Stomach smooth muscle (tissue), 2 donors: ENCODE measurements at regions not wholly inside any gene's neighbourhood (a gene's known extent, or its start where the extent isn't known, plus 50 kb on each side); places are given as distances from the start of the nearest gene placed in this dataset.

Experiments
- H3K27ac ChIP-seq: one replicate; pipeline ENCODE4 v1.7.0; 2013; ENCODE audit warnings: mild to moderate bottlenecking, low read length, inconsistent platforms
- H3K27me3 ChIP-seq, 2 donors: one replicate each; pipeline ENCODE4 v1.7.0; 2013; ENCODE audit warnings: low read length in 2 of 2; ENCODE audit not compliant: insufficient read depth in 2 of 2, control insufficient read depth in 1 of 2
- H3K36me3 ChIP-seq, 2 donors: one replicate each; pipeline ENCODE4 v1.7.0; 2013; ENCODE audit warnings: low read length in 2 of 2; ENCODE audit not compliant: control insufficient read depth in 2 of 2, insufficient read depth in 2 of 2
- H3K4me1 ChIP-seq: one replicate; pipeline ENCODE4 v1.7.0; 2013; ENCODE audit warnings: low read length; ENCODE audit not compliant: control insufficient read depth, insufficient read depth
- H3K4me3 ChIP-seq, 2 donors: one replicate each; pipeline ENCODE4 v1.7.0; 2013; ENCODE audit warnings: low read length in 2 of 2
- H3K9ac ChIP-seq, 2 donors: one replicate each; pipeline ENCODE4 v1.7.0; 2013; ENCODE audit warnings: low read length in 2 of 2, mild to moderate bottlenecking in 1 of 2
- H3K9me3 ChIP-seq, 2 donors: one replicate each; pipeline ENCODE4 v1.7.0; 2013; ENCODE audit warnings: low read length in 2 of 2; ENCODE audit not compliant: control insufficient read depth in 2 of 2
- donor health status: healthy.
- donor health status: Pancreatic carcinoma.

DNA sequence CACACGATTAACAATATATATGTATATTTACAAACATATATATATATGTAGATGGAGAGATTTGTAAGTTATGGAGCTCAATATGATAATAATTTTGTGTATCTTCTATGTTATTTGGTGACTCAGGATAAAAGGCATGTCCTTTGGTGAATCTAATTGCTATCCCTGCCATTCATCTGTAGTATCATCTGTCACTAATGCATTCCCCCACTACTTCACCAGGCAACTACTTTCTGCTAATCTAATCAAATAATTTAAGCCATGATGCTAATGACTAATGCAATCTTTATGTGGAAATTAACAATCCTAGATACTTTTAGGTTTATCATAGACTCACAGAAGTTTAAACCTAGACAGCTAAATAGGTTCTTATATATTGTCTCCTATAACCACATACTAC, 1074.5 kb downstream of the PLA2G4A start:
- H3K9me3 ChIP-seq = no peaks in the 10 kb centered on the region
- no peaks in the 10 kb centered on the region for H3K27me3 ChIP-seq
- H3K36me3 ChIP-seq = no peaks in the 10 kb centered on the region
- no peak overlapping the region for H3K9ac ChIP-seq
- no peak overlapping the region for H3K27ac ChIP-seq
- no peaks in the 10 kb centered on the region for H3K4me1 ChIP-seq
- H3K4me3 ChIP-seq = no peak overlapping the region

DNA sequence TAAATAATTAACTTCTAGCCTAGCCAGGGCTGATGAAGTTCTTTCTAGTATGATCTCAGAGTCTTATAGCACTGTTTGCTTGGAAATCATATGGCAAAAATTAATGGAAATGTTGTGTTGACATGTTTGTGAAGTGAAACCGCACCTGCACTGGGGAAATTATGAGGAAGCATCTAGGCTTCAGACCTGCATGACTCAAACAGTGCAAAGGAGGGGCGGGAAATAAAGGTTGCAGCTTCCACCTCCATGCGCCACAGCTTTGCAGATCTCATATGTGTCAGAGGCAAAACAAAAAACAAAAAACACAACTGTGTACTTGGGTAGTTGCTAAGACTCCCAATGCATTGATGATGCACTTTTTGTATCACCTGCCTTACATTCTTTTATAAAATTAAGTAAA, 1080.6 kb downstream of the PLA2G4A start:
- Histone ChIP-seq H3K27me3 (no peaks in the 10 kb centered on the region), H3K9ac (no peak overlapping the region), H3K4me1 (no peaks in the 10 kb centered on the region), H3K27ac (no peak overlapping the region), H3K4me3 (no peak overlapping the region), H3K36me3 (no peaks in the 10 kb centered on the region), H3K9me3 (no peaks in the 10 kb centered on the region)

DNA sequence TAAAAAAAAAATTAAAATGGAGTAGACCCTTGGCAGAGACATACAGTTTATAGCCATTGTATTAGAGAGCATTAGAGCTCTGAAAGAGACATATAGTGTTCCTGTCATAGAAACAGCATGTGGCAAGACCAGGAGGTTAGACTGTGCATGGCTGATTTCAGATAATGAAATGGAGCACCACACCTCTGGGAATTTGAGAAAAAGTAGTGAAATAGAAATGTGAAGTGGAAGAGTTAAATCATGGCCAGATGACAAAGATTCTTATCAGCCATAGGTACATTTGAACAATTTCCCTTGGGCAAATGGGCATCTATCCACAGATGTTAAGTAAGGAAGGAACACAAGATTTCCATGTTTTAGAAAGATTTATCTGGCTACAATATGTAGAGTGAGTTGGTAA, 1083.1 kb downstream of the PLA2G4A start:
- Histone ChIP-seq H3K9me3 (no peaks in the 10 kb centered on the region), H3K27me3 (no peaks in the 10 kb centered on the region), H3K4me1 (no peaks in the 10 kb centered on the region), H3K9ac (no peak overlapping the region), H3K27ac (no peak overlapping the region), H3K4me3 (no peak overlapping the region), H3K36me3 (no peaks in the 10 kb centered on the region)

DNA sequence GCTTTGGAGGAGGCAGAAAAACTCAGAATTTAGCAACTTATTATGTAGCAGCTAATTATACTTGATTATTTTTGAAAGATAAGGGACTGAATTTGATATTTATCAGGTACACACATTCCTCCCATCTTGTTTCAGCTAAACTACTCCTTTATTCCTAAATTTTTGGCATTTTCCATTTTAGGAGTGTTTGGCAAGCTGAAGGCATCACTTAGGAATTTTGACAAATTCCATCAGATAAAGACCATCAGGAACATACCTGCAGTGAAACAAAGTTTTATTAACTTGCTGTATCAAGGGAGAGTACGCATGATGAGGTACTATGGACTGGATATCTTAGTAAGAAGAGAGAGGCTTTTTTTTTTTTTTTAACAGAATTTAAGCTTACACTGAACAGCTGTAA, 1092.2 kb downstream of the PLA2G4A start:
- Histone ChIP-seq H3K9me3 (no peaks in the 10 kb centered on the region), H3K27ac (no peak overlapping the region), H3K36me3 (no peaks in the 10 kb centered on the region), H3K4me1 (no peaks in the 10 kb centered on the region), H3K27me3 (no peaks in the 10 kb centered on the region), H3K4me3 (no peak overlapping the region), H3K9ac (no peak overlapping the region)

DNA sequence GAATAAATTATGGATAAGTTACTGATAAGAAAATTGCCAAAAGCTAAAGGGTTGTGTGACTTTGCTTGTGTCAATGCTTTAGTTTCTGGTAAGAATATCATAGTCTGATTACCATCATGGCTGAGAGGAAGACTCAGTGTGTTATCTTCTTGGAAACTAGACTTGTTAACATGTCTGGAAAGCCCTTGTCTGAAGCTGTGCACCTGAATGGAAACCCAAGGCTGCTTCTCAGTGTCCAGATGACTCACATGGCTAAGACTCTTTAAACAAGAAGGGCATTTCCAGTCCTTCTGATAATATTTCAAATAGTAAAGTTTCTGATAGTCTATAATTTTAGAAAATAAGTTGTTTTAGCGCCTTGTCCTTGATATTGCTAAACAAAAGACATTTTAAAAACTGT, 1092.7 kb downstream of the PLA2G4A start:
- H3K4me3 ChIP-seq = no peak overlapping the region
- H3K27me3 ChIP-seq = no peaks in the 10 kb centered on the region
- H3K27ac ChIP-seq = no peak overlapping the region
- H3K9me3 ChIP-seq = no peaks in the 10 kb centered on the region
- H3K36me3 ChIP-seq = no peaks in the 10 kb centered on the region
- no peaks in the 10 kb centered on the region for H3K4me1 ChIP-seq
- no peak overlapping the region for H3K9ac ChIP-seq

DNA sequence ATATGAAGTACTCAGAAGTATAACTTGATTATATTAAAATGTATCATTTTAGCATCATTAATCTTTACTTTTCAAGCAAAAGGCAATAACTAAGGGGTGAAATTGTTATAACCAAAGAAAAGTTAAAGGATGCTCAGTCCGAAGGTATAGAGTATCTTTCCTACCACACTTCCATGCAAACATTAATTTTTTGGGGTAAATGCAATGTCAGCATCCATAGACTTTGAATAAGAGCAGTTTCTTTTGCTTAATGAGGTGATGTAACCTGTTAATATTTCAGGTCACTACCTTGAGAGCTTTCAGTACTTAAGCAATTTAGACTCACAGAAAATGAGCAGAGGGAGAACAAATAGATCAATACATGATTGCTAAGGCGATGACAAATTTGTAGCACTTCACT, 1093.5 kb downstream of the PLA2G4A start:
- Histone ChIP-seq H3K9ac (no peak overlapping the region), H3K9me3 (no peaks in the 10 kb centered on the region), H3K4me3 (no peak overlapping the region), H3K4me1 (no peaks in the 10 kb centered on the region), H3K36me3 (no peaks in the 10 kb centered on the region), H3K27ac (no peak overlapping the region), H3K27me3 (no peaks in the 10 kb centered on the region)

DNA sequence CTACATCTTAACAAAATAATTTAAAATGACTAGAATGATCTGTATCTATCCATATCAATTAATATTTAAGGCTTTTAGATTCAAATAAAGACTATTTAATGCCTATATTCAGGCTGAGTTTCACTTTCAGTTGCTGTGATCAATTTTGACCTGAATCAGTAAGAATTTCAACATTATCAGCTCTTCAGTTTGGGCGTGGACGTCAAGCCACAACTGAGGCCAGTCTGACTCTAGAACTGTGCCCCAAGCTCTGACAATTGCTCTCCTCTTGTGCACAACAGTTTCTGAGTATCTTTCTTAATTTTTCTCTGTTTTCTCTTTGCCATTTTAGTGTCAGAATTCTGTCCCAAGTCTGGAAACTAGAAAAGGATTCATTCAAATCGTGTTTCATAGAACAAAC, 1095.5 kb downstream of the PLA2G4A start:
- no peak overlapping the region for H3K9ac ChIP-seq
- H3K9me3 ChIP-seq = no peaks in the 10 kb centered on the region
- H3K36me3 ChIP-seq = no peaks in the 10 kb centered on the region
- H3K4me1 ChIP-seq = no peaks in the 10 kb centered on the region
- no peaks in the 10 kb centered on the region for H3K27me3 ChIP-seq
- no peak overlapping the region for H3K4me3 ChIP-seq
- no peak overlapping the region for H3K27ac ChIP-seq

DNA sequence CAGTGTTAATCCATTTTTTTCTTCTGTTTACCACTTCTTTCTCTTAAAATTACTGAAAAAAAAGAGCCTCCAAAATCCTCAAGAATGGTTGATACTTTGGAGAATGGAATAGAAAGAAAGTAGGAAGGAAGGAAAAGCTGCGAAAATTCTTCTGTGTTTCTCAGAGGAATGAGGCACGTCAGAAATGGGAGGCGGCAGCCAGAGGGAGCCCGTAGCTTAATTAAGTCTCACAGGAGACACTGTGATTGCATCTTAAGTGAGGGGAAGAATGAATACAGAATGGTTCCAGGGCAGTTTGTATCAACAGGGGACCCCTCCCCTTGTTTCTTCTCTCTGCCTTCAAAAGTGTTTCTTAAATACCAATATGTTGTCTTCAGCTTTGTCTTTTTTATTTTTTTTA, 1099.5 kb downstream of the PLA2G4A start:
- Histone ChIP-seq H3K36me3 (no peaks in the 10 kb centered on the region), H3K9ac (no peak overlapping the region), H3K4me1 (no peaks in the 10 kb centered on the region), H3K4me3 (no peak overlapping the region), H3K9me3 (no peaks in the 10 kb centered on the region), H3K27ac (no peak overlapping the region), H3K27me3 (no peaks in the 10 kb centered on the region)

DNA sequence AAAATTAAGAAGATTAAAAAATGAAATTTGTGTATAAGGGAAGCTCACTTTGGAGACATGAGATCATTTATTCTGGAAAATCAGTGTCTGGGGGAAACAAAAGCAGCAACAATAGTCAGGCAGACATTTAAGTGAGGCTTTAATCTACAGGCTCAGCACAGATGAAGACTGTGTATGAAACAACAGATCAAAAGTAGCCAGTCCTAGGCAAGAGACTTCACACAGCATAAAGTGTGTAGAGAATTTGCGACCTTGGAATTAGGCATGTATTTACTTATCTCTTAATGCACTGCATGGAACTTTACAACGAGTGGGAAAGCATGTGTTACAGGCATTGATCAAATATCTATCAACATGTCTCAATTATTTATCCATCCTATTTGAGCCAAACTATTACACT, 1099.9 kb downstream of the PLA2G4A start:
- H3K9me3 ChIP-seq = no peaks in the 10 kb centered on the region
- no peaks in the 10 kb centered on the region for H3K27me3 ChIP-seq
- no peak overlapping the region for H3K9ac ChIP-seq
- no peak overlapping the region for H3K27ac ChIP-seq
- no peaks in the 10 kb centered on the region for H3K36me3 ChIP-seq
- no peak overlapping the region for H3K4me3 ChIP-seq
- H3K4me1 ChIP-seq = no peaks in the 10 kb centered on the region

DNA sequence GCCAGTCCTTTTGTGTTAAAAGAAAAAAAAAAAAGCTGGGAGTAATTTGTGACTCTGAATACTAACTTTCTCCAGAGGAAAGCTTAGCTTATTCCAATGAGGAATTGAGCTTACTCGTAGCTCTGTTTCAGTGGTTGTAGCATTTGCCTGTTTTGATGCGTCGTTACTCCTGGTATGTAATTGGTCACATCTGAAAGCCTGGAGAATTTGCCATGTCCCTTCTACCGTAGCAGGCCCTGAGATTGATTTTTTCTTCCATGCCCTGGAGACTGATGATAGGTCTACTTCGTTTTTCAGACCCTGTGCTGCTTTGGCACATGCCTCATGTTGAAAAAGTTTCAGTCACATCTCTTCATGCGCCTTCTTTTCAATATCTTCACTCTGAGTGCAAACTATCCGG, 1103.0 kb downstream of the PLA2G4A start:
- H3K4me1 ChIP-seq = no peaks in the 10 kb centered on the region
- no peaks in the 10 kb centered on the region for H3K27me3 ChIP-seq
- H3K9ac ChIP-seq = no peak overlapping the region
- H3K36me3 ChIP-seq = no peaks in the 10 kb centered on the region
- no peak overlapping the region for H3K27ac ChIP-seq
- peaks cover 0 to 1% of the 10 kb centered on the region in 2 donors for H3K9me3 ChIP-seq
- H3K4me3 ChIP-seq = no peak overlapping the region

DNA sequence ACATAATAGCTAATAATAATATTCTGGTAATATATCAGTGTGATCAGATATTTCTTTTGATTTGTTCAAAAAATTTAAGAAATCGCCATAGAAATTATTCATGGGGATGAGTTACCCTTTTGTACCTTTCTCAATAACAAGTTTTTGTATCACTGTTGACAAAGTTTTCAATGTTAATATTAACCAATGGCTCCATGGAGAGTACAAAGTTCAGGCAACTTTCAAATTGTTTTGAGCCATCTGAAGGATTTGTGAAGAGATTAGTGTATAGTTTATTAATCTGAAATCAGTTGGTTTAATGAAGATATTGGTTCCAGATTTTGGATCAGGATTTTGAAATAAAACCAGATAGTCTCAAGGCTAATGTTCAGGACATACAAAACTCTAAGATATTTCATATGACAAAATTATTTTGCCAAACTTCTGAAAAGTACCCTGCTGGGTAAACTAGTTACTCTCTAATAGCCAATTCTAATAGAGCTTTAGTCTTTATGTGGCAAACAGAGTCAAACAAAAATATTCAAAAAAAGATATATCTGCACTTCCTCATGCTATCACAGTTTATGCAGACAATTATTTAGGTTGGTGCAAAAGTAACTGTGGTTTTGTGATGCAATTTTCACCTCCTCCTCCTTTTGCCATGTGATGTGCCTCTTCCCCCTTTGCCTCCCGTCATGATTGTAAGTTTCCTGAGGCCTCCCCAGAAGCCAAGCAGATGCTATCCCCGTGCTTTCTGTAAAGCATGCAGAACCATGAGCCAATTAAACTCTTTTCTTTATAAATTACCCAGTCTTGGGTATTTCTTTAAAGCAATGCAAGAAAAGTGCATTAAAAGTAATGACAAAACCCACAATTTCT, 1105.0 kb downstream of the PLA2G4A start:
- no peak overlapping the region for H3K9ac ChIP-seq
- H3K27me3 ChIP-seq = no peaks in the 10 kb centered on the region
- H3K36me3 ChIP-seq = no peaks in the 10 kb centered on the region
- H3K4me1 ChIP-seq = no peaks in the 10 kb centered on the region
- no peak overlapping the region for H3K4me3 ChIP-seq
- peaks cover 0 to 2% of the 10 kb centered on the region in 2 donors for H3K9me3 ChIP-seq
- H3K27ac ChIP-seq = no peak overlapping the region
